Lower lobe of right lung (tissue), 2 donors: ENCODE measurements at regions not wholly inside any gene's neighbourhood (a gene's known extent, or its start where the extent isn't known, plus 50 kb on each side); places are given as distances from the start of the nearest gene placed in this dataset.
A peak's percentile ranks its signal among the peaks of the same experiment; 100 is the strongest.

Source experiments
- ATAC-seq, 2 donors: fragments of 200-7000 bp; cut with Tn5 transposase; one replicate each; pipeline ENCODE4 v1.9.1; 2020 to 2022; ENCODE audit warnings: mild to moderate bottlenecking in 2 of 2, moderate library complexity in 2 of 2
- DNase-seq: peaks from one replicate; pipeline ENCODE4 v3.0.0-alpha.2; 2020
- H3K27ac ChIP-seq: fragments of 200-600 bp; one replicate; pipeline ENCODE4 v1.8.0; 2022
- H3K27me3 ChIP-seq: fragments of 200-600 bp; one replicate; pipeline ENCODE4 v1.8.0; 2022; ENCODE audit warnings: low read depth
- H3K36me3 ChIP-seq: fragments of 200-600 bp; one replicate; pipeline ENCODE4 v1.8.0; 2022; ENCODE audit warnings: mild to moderate bottlenecking
- H3K4me1 ChIP-seq: fragments of 200-600 bp; one replicate; pipeline ENCODE4 v1.8.0; 2022
- H3K4me3 ChIP-seq: fragments of 200-600 bp; one replicate; pipeline ENCODE4 v1.8.0; 2022; ENCODE audit warnings: mild to moderate bottlenecking
- H3K9me3 ChIP-seq: fragments of 200-600 bp; one replicate; pipeline ENCODE4 v1.8.0; 2022
- intact Hi-C: fragments of 100-400 bp; cut with DNase I; formaldehyde crosslinking; loops from one replicate; pipeline ENCODE4 v1.11.0; 2022
- TF ChIP-seq, protein P1 (sequence below): fragments of 200-600 bp; IDR thresholded peaks from one replicate; pipeline ENCODE4 v1.8.0; 2022; ENCODE audit warnings: antibody characterized with exemption, mild to moderate bottlenecking
- donor health status: DM: no; HTN: yes; CAD: no; lungs with severe emphysema.

DNA sequence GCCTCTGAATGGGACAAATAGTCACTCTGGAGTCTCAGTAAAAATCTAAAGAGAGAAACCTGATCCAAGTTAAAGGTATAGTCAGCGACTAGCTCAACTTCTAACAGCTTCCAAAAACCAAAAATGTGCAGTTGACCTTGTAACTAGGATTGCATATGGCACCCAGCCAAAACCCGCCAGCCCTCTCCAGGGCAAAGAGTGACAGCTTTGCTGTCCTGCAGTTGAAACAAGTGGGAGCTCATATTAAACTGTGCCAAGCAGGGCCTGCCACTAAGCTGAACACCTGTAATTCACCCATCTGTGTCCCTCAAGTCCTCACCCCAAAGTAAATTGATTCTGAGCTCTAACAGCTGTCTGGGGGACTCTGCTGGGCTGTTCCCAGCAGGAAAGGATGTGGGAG, 695.3 kb downstream of the MAFB start:
- intact Hi-C loops: no loop called here
- H3K4me1 ChIP-seq: peaks cover 4% of the 10 kb centered on the region
- H3K4me3 ChIP-seq: no peak overlapping the region
- peaks cover 4% of the 10 kb centered on the region for H3K9me3 ChIP-seq
- no peaks in the 10 kb centered on the region for H3K36me3 ChIP-seq
- DNase-seq: no peak
- TF ChIP-seq, protein P1, sequence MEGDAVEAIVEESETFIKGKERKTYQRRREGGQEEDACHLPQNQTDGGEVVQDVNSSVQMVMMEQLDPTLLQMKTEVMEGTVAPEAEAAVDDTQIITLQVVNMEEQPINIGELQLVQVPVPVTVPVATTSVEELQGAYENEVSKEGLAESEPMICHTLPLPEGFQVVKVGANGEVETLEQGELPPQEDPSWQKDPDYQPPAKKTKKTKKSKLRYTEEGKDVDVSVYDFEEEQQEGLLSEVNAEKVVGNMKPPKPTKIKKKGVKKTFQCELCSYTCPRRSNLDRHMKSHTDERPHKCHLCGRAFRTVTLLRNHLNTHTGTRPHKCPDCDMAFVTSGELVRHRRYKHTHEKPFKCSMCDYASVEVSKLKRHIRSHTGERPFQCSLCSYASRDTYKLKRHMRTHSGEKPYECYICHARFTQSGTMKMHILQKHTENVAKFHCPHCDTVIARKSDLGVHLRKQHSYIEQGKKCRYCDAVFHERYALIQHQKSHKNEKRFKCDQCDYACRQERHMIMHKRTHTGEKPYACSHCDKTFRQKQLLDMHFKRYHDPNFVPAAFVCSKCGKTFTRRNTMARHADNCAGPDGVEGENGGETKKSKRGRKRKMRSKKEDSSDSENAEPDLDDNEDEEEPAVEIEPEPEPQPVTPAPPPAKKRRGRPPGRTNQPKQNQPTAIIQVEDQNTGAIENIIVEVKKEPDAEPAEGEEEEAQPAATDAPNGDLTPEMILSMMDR: no peak
- no peak for ATAC-seq
- H3K27ac ChIP-seq: no peak overlapping the region
- H3K27me3 ChIP-seq: no peaks in the 10 kb centered on the region

DNA sequence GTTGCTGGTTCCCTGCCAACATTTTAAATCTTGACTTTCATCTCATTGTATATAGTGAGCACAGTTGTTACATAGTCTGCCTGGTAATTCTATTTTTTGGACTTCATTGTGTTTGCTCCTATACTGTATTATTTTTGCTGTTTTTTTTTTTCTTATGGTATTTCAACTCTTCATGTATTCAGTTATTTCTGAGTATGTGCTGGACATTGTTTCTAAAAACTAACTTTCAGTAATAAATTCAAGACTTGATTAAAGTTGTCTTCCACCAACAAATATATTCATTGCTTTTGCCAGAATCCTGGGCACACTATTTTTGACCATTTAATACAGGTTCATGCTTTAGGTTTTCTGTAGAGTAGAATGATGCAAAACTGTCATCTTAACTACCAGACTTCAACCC, 698.3 kb downstream of the MAFB start:
- DNase-seq (no peak), ATAC-seq (no peak)
- intact Hi-C loops: no loop called here
- no peak overlapping the region for H3K4me3 ChIP-seq
- TF ChIP-seq, protein P1: no peak
- no peaks in the 10 kb centered on the region for H3K36me3 ChIP-seq
- H3K9me3 ChIP-seq: peaks cover 4% of the 10 kb centered on the region
- no peaks in the 10 kb centered on the region for H3K27me3 ChIP-seq
- H3K27ac ChIP-seq: no peak overlapping the region
- peaks cover 18% of the 10 kb centered on the region for H3K4me1 ChIP-seq

DNA sequence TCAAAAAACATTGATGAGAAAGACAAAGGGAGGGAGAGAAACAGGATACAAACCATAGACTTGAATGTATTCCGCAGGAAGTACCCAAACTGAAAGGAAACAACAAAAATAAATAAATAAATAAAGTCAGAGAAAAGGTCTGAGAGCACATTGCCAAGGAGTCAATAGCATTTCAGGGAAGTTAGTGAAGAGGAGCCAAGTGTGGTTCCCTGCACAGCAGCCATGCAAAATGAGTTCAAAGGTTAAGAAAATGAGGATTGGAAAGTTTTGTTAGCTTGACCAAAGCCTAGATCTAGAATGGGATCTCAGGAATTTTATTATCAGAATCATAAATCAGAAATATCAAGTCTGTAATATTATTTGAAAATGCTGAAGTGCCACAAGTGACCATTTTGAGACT, 700.0 kb downstream of the MAFB start:
- intact Hi-C loops: no loop called here
- no peak overlapping the region for H3K27ac ChIP-seq

DNA sequence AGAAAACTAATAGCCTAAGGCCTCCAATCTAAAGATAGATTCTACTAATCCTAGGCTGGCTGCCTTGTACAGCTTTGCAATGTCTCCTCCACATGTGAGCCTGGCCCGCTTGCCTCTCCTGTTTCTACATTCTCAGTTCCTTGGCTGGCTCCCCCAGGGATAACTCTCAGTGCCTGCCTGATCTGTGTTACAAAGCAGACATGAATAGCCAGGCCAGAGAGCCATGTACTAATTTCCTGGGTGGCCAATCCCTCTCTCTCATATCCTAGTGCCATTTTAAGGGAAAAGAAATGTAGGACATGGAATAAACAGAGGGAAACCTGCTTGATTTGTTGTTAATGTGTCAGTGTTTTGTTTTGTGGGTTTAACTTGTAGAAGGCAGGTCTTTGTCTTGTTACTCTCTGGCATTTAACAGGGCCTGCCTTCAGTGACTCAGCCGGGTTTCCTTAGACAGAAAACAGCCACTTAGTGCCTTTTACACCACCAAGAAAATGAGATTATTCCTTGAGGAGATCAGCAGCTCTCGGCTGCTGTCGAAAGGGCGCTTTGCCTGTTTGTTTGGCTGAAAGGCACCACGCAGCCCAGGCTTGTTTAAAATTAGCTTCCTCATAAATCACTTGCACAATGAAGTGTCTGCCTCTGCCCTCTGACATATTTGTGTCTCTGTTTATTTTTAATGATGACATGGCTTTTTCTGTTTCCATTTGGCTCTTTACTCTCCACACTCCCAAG, 702.7 kb downstream of the MAFB start:
- H3K36me3 ChIP-seq: no peaks in the 10 kb centered on the region
- DNase-seq: peak; percentile 56
- TF ChIP-seq, protein P1: no peak
- H3K27me3 ChIP-seq: no peaks in the 10 kb centered on the region
- peak; percentile 80 to 86 for ATAC-seq
- no peak overlapping the region for H3K4me3 ChIP-seq
- peak overlapping the region; percentile 57 for H3K27ac ChIP-seq
- H3K9me3 ChIP-seq: peaks cover 4% of the 10 kb centered on the region
- peaks cover 25% of the 10 kb centered on the region for H3K4me1 ChIP-seq
- intact Hi-C loops: no loop called here

More for the DNA sequence above, 700.0 kb downstream of the MAFB start:
- Histone ChIP-seq H3K27me3 (no peaks in the 10 kb centered on the region), H3K4me3 (no peak overlapping the region), H3K36me3 (no peaks in the 10 kb centered on the region), H3K9me3 (peaks cover 4% of the 10 kb centered on the region), H3K4me1 (peaks cover 25% of the 10 kb centered on the region)
- TF ChIP-seq, protein P1: no peak
- DNase-seq (no peak), ATAC-seq (no peak)

DNA sequence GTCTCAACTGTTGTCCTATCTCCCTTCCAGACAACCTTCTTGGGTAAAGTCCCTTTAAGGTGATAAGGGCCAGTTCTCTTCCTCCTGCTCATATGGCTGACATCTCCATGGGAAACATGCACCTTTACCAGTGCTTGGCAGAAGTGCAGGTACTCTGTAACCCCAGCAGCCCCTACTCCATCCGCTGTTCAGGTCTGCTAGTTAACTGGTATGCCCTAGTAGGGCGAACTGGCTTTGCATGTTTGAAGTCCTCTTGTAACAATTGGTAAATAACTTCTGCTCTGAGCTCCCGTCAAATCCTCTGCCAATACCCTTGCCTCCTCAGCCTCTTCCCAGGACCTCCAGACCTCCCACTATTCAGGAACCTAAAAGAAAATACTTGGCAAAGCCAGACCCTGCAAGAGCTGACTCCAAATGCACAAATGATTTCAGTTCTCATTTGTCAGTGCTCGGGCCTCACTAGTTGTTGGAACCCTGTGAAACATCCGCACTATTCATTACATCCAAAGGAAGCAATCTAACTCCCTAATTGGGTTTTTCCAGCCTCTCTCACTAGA, 703.7 kb downstream of the MAFB start:
- Histone ChIP-seq H3K9me3 (no peaks in the 10 kb centered on the region), H3K27me3 (no peaks in the 10 kb centered on the region), H3K4me1 (peaks cover 25% of the 10 kb centered on the region), H3K36me3 (no peaks in the 10 kb centered on the region), H3K4me3 (no peak overlapping the region), H3K27ac (no peak overlapping the region)
- TF ChIP-seq, protein P1: no peak
- DNase-seq (no peak), ATAC-seq (no peak)
- intact Hi-C loops: no loop called here
